ENCODE measurements at regions not wholly inside any gene's neighbourhood (a gene's known extent, or its start where the extent isn't known, plus 50 kb on each side); places are given as distances from the start of the nearest gene placed in this dataset.

DNA sequence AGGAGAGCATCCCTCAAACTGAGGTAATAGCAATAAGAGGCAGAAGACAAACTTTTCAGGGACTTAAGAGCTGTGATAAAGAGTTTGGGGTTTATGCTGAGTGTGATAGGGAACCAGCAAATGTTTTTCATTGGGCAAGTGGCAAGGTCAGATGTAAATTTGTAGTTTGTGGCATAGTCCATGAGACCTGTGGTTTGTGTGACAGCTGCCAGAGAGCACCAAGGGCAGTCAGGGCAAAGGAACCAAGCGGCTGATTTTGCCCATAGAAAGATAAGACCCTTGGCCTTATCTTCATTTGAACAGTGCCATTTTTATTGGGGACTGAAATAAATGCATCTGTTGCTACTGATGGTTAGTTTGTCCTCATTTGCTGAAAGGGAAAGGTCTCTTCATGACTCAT lies 220.3 kb downstream of the LRRN1 start:
- H3K9me3 ChIP-seq = no peaks in the 10 kb centered on the region
- H3K27me3 ChIP-seq = no peaks in the 10 kb centered on the region
- intact Hi-C loops (cut with DNase I) = no loop called here
- TF ChIP-seq POLR2A (IDR thresholded peaks at IDR 0.05) = no peak
- no peak for TF ChIP-seq CTCF (IDR thresholded peaks at IDR 0.05)
- no peak overlapping the region for H3K4me3 ChIP-seq
- H3K4me1 ChIP-seq = no peaks in the 10 kb centered on the region
- H3K27ac ChIP-seq = no peak overlapping the region
- no peaks in the 10 kb centered on the region for H3K36me3 ChIP-seq
- 55 to 56% methylated on average over 1 of the region's 1 CpG for WGBS, 2 donors
- DNase-seq = no peak

DNA sequence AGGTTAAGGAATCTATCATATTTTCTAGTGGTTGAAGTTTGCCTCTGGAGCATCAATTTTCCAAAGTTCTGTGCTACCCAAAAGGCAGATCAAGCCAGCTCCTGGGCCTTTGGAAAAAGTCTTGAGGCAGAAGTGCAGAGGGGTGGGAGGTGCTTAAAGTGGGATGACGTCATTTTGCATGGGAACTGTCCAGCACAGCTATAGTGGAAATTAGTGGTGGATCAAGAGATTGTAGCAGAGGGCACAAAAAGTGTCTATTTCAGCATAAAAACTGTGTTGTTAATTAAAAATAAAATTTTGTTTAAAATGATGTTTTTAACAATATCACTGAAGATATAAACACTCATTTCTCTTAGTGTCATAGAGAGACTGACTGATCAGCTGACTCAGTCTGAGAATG lies 221.9 kb downstream of the LRRN1 start:
- 15 to 23% methylated on average over 1 of the region's 1 CpG for WGBS, 2 donors
- Histone ChIP-seq H3K27ac (no peak overlapping the region), H3K4me3 (no peak overlapping the region), H3K9me3 (no peaks in the 10 kb centered on the region), H3K4me1 (no peaks in the 10 kb centered on the region), H3K36me3 (no peaks in the 10 kb centered on the region), H3K27me3 (no peaks in the 10 kb centered on the region)
- no peak for DNase-seq
- intact Hi-C loops (cut with DNase I) = no loop called here
- TF ChIP-seq CTCF (IDR thresholded peaks at IDR 0.05) = no peak
- TF ChIP-seq POLR2A (IDR thresholded peaks at IDR 0.05) = no peak

DNA sequence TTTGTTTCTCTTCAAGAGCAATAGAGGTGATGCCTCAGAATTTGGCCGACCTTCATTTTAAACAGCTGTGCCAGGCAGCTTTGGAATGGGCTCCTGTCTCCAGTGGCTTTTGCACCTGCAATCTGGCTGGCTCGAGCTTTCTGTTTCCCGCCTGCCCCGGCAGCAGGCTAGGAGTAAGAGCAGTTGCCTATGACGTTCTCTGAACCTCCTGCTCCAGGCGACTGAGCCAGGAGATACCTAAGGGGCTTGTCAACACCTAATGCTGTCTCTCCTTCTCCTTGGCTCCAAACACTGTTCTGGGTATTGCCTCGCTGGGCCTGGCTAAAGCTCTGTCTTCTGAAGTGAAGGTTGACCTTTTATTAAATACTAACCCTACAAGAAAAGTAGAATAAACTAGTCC lies 229.9 kb downstream of the LRRN1 start:
- Histone ChIP-seq H3K27ac (no peak overlapping the region), H3K27me3 (no peaks in the 10 kb centered on the region), H3K36me3 (no peaks in the 10 kb centered on the region), H3K4me1 (no peaks in the 10 kb centered on the region), H3K9me3 (no peaks in the 10 kb centered on the region), H3K4me3 (no peak overlapping the region)
- DNase-seq = no peak
- TF ChIP-seq CTCF (IDR thresholded peaks at IDR 0.05) (no peak), POLR2A (IDR thresholded peaks at IDR 0.05) (no peak)
- 66 to 89% methylated on average over 6 to 7 of the region's 7 CpGs for WGBS, 2 donors
- intact Hi-C loops (cut with DNase I) = no loop called here

DNA sequence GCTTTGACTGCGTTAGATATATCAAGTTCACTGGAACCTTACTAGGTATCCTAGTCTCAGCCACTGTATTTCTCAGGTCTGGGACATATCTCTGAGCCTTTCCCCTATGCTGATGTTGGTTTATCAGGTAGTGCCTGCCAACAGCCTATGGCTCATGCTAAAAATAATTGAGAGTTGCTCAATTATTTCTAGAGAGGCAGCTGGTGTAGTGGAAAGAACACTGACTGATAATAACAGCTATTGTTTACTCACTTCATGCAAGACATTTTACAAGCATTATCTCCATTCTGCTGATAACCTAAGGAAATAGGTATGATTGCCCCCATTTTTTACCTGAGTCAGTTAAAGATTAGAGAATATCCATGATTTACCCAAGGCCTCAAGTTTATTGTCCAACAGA lies 231.4 kb downstream of the LRRN1 start:
- intact Hi-C loops (cut with DNase I) = no loop called here
- H3K4me1 ChIP-seq = no peaks in the 10 kb centered on the region
- TF ChIP-seq CTCF (IDR thresholded peaks at IDR 0.05) (no peak), POLR2A (IDR thresholded peaks at IDR 0.05) (no peak)
- DNase-seq = no peak
- H3K36me3 ChIP-seq = no peaks in the 10 kb centered on the region
- no peaks in the 10 kb centered on the region for H3K9me3 ChIP-seq
- 100% methylated on average over 1 of the region's 1 CpG for WGBS, 2 donors
- no peaks in the 10 kb centered on the region for H3K27me3 ChIP-seq
- no peak overlapping the region for H3K27ac ChIP-seq
- no peak overlapping the region for H3K4me3 ChIP-seq

DNA sequence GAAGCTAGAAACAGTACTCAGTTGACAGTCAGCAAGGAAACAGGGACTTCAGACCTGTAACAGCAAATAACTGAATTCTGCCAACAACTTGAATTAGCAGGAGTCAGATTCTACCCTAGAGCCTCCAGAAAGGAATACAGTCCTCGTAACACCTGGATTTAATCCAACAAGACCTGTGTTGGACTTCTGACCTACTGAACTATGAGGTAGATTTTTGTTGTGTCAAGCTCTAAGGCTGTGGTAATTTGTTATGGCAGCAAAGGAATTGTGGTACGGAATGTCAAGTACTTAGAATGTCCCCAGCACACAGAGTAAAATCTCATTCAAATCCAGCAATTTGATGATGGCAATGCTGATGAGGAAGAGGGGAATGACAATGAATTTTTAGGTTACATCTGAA lies 234.1 kb downstream of the LRRN1 start:
- no peak overlapping the region for H3K4me3 ChIP-seq
- WGBS, 2 donors = 73 to 78% methylated on average over 2 of the region's 2 CpGs
- no peaks in the 10 kb centered on the region for H3K36me3 ChIP-seq
- H3K4me1 ChIP-seq = no peaks in the 10 kb centered on the region
- no peaks in the 10 kb centered on the region for H3K9me3 ChIP-seq
- intact Hi-C loops (cut with DNase I) = no loop called here
- no peak overlapping the region for H3K27ac ChIP-seq
- no peak for TF ChIP-seq CTCF (IDR thresholded peaks at IDR 0.05)
- TF ChIP-seq POLR2A (IDR thresholded peaks at IDR 0.05) = no peak
- no peak for DNase-seq
- H3K27me3 ChIP-seq = no peaks in the 10 kb centered on the region

All from esophagus squamous epithelium (tissue), 5 donors.